ENCODE measurements at regions not wholly inside any gene's neighbourhood (a gene's known extent, or its start where the extent isn't known, plus 50 kb on each side); places are given as distances from the start of the nearest gene placed in this dataset.
A peak's percentile ranks its signal among the peaks of the same experiment; 100 is the strongest.

- CTCF ChIA-PET: no interaction called here
Measured at GRCh38 chr16:48451323-48451722, 66.1 kb upstream of the SIAH1 start.

More at GRCh38 chr16:48451323-48451722, 66.1 kb upstream of the SIAH1 start:
- no TSS peak for BruUV-seq (replicated peaks)
- no peak overlapping the region for H3K4me3 ChIP-seq (ENCODE audit: insufficient read depth, low read depth, low read length)
- no peak overlapping the region for H2AK9ac ChIP-seq (replicated peaks; ENCODE audit: low read depth, low read length, poor library complexity)
- peaks cover 2% of the 10 kb centered on the region; the same call in 1 of the 2 replicates for H3K4me1 ChIP-seq (ENCODE audit: control insufficient read depth, insufficient read depth, low read length)
- H2AFZ ChIP-seq (replicated peaks; ENCODE audit: low read length, poor library complexity): no peak overlapping the region
- no peak overlapping the region for H2BK120ac ChIP-seq (ENCODE audit: low read depth, low read length)
- no peak overlapping the region for H3K14ac ChIP-seq (replicated peaks; ENCODE audit: low read depth, low read length)
- H3K27me3 ChIP-seq (ENCODE audit: control insufficient read depth, insufficient read depth, low read length): no peaks in the 10 kb centered on the region; the same call in 1 of the 2 replicates
- no peak overlapping the region for H3K23ac ChIP-seq (ENCODE audit: low read depth, low read length)
- no peak overlapping the region for H4K8ac ChIP-seq (ENCODE audit: low read depth in 2 of 2, low read length in 2 of 2)
- in situ Hi-C loops (cut with MboI; ENCODE audit: low sequenced_read_pairs) (no loop called here), intact Hi-C loops (cut with micrococcal nuclease) (no loop called here), dilution Hi-C loops (cut with HindIII; ENCODE audit: low sequenced_read_pairs, unreplicated experiment) (no loop called here)
- H3K79me1 ChIP-seq (ENCODE audit: low read depth in 1 of 2, low read length in 2 of 2): no peaks in the 10 kb centered on the region
- no peak overlapping the region for H3K4ac ChIP-seq (ENCODE audit: low read depth, low read length)
- H2BK15ac ChIP-seq (ENCODE audit: low read depth, low read length): no peak overlapping the region
- H4K5ac ChIP-seq (ENCODE audit: low read depth, low read length): no peak overlapping the region
- H4K20me1 ChIP-seq (ENCODE audit: insufficient read depth, low read length): no peaks in the 10 kb centered on the region
- H3K4me2 ChIP-seq (ENCODE audit: low read depth, low read length): no peak overlapping the region
- no peak overlapping the region for H2BK20ac ChIP-seq (ENCODE audit: low read depth, low read length)
- H3K36me3 ChIP-seq (ENCODE audit: control insufficient read depth, insufficient read depth, low read length): no peaks in the 10 kb centered on the region
- H3K9me1 ChIP-seq (ENCODE audit: insufficient read depth, low read length): peaks cover 7% of the 10 kb centered on the region; the same call in 1 of the 2 replicates
- no peak overlapping the region for H3K56ac ChIP-seq (ENCODE audit: extremely low read depth, insufficient read depth, low read length)
- no peak for DNase-seq
- WGBS, 2 experiments (ENCODE audit: extremely low coverage in 2 of 2, insufficient read length in 1 of 2): no CpG with 5 or more reads among the region's 8 CpGs
- H3K18ac ChIP-seq (ENCODE audit: low read depth, low read length): no peak overlapping the region
- no peaks in the 10 kb centered on the region for H3K9me3 ChIP-seq (ENCODE audit: control insufficient read depth, insufficient read depth, low read length)
- TF ChIP-seq RCOR1 (IDR thresholded peaks at IDR 0.05; ENCODE audit: insufficient replicate concordance, low read length): no peak
- TF ChIP-seq MAZ (IDR thresholded peaks at IDR 0.05; ENCODE audit: borderline replicate concordance, low read depth, low read length): no peak
- TF ChIP-seq MAFK (IDR thresholded peaks at IDR 0.05; ENCODE audit: low read depth, low read length): no peak
- no peak for TF ChIP-seq CEBPB (IDR thresholded peaks at IDR 0.05; ENCODE audit: low read depth, low read length)
- no peak for TF ChIP-seq CTCF (conservative IDR thresholded peaks at IDR 0.05; ENCODE audit: low read depth, low read length)
- H4K91ac ChIP-seq (ENCODE audit: insufficient read depth, low read depth, low read length): no peak overlapping the region
- ATAC-seq (ENCODE audit: low read depth): no peak
- H3K27ac ChIP-seq (ENCODE audit: insufficient read depth, low read length): no peak overlapping the region
- peak overlapping the region; percentile 63 for H2AK5ac ChIP-seq (ENCODE audit: low read depth, low read length)
- no peak overlapping the region for H2BK5ac ChIP-seq (ENCODE audit: low read depth, low read length, poor library complexity, severe bottlenecking)
- H3K9ac ChIP-seq (ENCODE audit: low read depth, low read length): no peak overlapping the region
- POLR2A ChIA-PET (ENCODE audit: unreplicated experiment): interaction anchor here (0.6 kb wide), 1 partner anchor 67 kb away, joined by 5 read pairs; no protein-coding TSS in a partner anchor

Measured in IMR-90 (cell line).